ENCODE measurements at regions not wholly inside any gene's neighbourhood (a gene's known extent, or its start where the extent isn't known, plus 50 kb on each side); places are given as distances from the start of the nearest gene placed in this dataset.
"Not testable (repeated sequence)": the region's sequence is repeated elsewhere in the genome, so short reads cannot be mapped to it uniquely, and the experiment has no call there.

DNA sequence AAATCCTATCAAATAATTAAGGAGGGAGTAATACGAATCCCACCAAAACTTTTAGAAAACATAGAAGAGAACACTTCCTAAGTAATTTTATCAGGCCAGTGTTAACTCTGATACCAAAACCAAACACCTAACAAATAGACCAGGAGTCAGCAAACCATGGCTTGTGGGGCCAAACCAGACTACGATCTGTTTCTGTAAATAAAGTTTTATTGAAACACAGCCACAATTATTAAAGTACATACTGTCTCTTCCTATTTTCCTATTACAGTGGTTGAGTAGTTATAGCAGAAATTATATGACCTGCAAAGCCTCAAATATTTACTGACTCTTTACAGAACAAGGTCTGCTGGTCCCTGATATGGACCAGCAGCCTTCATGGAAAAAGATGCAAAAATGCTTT lies 73.1 kb upstream of the ELN start:
- no peak overlapping the region for H3K4me3 Mint-ChIP-seq
- no peak overlapping the region for H3K27ac Mint-ChIP-seq
- no peak for DNase-seq
- no peaks in the 10 kb centered on the region for H3K36me3 Mint-ChIP-seq (ENCODE audit: low read depth)
- TF ChIP-seq, protein P1, sequence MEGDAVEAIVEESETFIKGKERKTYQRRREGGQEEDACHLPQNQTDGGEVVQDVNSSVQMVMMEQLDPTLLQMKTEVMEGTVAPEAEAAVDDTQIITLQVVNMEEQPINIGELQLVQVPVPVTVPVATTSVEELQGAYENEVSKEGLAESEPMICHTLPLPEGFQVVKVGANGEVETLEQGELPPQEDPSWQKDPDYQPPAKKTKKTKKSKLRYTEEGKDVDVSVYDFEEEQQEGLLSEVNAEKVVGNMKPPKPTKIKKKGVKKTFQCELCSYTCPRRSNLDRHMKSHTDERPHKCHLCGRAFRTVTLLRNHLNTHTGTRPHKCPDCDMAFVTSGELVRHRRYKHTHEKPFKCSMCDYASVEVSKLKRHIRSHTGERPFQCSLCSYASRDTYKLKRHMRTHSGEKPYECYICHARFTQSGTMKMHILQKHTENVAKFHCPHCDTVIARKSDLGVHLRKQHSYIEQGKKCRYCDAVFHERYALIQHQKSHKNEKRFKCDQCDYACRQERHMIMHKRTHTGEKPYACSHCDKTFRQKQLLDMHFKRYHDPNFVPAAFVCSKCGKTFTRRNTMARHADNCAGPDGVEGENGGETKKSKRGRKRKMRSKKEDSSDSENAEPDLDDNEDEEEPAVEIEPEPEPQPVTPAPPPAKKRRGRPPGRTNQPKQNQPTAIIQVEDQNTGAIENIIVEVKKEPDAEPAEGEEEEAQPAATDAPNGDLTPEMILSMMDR (IDR thresholded peaks at IDR 0.05) = no peak
- no peaks in the 10 kb centered on the region for H3K4me1 Mint-ChIP-seq
- H3K9me3 Mint-ChIP-seq = peaks cover under 1% of the 10 kb centered on the region
- H3K27me3 Mint-ChIP-seq (ENCODE audit: low read depth, poor library complexity) = peaks cover 23% of the 10 kb centered on the region

DNA sequence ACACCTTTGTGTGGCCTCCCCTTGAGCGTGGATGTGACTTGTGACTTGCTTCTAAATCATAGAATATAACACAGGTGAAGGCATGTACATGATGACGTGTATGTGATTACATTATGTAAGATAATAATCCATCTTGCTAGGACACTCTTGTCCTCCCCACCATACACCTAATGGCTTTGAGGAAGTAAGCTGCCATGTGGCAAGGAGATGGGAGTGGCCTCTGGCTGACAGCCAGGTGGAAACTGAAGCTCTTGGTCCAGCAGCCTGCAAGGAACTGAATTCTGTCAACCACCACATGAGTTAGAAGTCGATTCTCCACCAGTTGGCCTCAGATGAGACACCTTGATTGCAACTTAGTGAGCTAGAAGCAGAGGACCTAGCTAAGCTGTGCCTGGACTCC lies 67.4 kb upstream of the ELN start:
- Mint-ChIP-seq H3K4me1 (no peaks in the 10 kb centered on the region), H3K27ac (no peak overlapping the region), H3K4me3 (no peak overlapping the region), H3K36me3 (ENCODE audit: low read depth) (peaks cover 9% of the 10 kb centered on the region), H3K9me3 (peaks cover 24% of the 10 kb centered on the region), H3K27me3 (ENCODE audit: low read depth, poor library complexity) (peaks cover 32% of the 10 kb centered on the region)
- TF ChIP-seq, protein P1 (IDR thresholded peaks at IDR 0.05) = no peak
- no peak for DNase-seq

DNA sequence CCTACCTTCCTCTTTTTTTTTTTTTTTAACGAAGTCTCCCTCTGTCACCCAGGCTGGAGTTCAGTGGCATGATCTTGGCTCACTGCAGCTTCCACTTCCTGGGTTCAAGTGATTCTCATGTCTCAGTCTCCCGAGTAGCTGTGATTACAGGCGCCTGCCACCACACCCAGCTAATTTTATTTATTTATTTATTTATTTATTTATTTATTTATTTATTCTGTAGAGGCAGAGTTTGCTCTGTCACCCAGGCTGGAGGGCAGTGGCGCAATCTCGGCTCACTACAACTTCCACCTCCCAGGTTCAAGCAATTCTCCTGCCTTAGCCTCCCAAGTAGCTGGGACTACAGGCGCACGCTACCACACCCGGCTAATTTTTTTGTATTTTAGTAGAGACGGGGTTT lies 66.0 kb upstream of the ELN start:
- H3K9me3 Mint-ChIP-seq = peaks cover 24% of the 10 kb centered on the region
- not testable (repeated sequence) for H3K36me3 Mint-ChIP-seq (ENCODE audit: low read depth); H3K4me1 Mint-ChIP-seq; DNase-seq; H3K4me3 Mint-ChIP-seq; H3K27ac Mint-ChIP-seq
- peaks cover 24% of the 10 kb centered on the region for H3K27me3 Mint-ChIP-seq (ENCODE audit: low read depth, poor library complexity)

DNA sequence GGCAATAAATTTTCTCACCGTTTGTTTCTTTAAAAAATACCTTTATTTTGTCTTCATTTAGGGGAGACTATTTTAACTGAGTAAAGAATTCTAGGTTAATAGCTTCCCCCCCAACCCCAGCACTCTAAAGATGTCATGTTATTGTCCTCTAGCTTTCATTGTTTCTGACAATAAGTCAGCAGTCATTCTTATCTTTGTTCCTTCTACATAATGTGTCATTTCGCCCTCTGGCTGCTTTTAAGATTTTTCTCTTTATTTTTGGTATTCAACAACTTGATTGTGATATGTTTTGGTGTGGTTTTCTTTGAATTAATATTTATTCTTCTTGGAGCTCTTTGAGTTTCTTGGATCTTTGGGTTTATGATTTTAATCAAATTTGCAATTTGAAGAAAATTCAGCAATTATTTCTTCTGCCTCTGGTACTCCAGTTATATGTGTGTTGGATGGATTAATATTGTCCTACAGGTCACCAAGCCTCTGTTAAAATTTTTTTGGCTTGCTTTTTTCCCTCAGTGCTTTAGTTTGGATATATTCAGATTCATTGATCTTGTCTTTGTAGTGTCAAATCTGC lies 64.6 kb upstream of the ELN start:
- no peak for DNase-seq

DNA sequence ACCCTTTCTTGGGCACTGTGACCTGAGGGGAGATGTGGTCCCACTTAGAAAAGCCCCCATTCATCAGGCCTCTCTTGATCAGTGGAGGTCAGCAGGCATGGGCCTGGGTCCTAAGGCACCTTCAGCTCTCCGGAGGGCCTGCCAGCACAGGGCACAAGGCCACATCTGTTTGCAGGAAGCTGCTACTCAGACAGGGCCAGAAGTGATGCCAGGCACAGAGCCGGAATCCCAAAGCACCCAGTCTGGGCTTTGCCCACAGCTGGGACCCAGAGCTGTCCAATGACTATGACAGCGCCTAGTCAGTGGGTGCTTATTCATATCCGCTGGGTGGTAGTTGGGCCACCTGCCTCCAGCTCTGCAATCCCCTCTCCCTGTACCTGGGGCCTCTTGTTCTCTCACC lies 63.2 kb upstream of the ELN start:
- Mint-ChIP-seq H3K4me3 (no peak overlapping the region), H3K9me3 (peaks cover 34% of the 10 kb centered on the region), H3K4me1 (no peaks in the 10 kb centered on the region), H3K36me3 (ENCODE audit: low read depth) (peaks cover 9% of the 10 kb centered on the region), H3K27ac (no peak overlapping the region), H3K27me3 (ENCODE audit: low read depth, poor library complexity) (peaks cover 28% of the 10 kb centered on the region)
- no peak for DNase-seq
- TF ChIP-seq, protein P1 (IDR thresholded peaks at IDR 0.05) = no peak

More for the DNA sequence above, 64.6 kb upstream of the ELN start:
- Mint-ChIP-seq H3K27ac (no peak overlapping the region), H3K36me3 (ENCODE audit: low read depth) (peaks cover 9% of the 10 kb centered on the region), H3K4me3 (no peak overlapping the region), H3K9me3 (peaks cover 34% of the 10 kb centered on the region), H3K4me1 (no peaks in the 10 kb centered on the region), H3K27me3 (ENCODE audit: low read depth, poor library complexity) (peaks cover 22% of the 10 kb centered on the region)
- TF ChIP-seq, protein P1 (IDR thresholded peaks at IDR 0.05) = no peak

DNA sequence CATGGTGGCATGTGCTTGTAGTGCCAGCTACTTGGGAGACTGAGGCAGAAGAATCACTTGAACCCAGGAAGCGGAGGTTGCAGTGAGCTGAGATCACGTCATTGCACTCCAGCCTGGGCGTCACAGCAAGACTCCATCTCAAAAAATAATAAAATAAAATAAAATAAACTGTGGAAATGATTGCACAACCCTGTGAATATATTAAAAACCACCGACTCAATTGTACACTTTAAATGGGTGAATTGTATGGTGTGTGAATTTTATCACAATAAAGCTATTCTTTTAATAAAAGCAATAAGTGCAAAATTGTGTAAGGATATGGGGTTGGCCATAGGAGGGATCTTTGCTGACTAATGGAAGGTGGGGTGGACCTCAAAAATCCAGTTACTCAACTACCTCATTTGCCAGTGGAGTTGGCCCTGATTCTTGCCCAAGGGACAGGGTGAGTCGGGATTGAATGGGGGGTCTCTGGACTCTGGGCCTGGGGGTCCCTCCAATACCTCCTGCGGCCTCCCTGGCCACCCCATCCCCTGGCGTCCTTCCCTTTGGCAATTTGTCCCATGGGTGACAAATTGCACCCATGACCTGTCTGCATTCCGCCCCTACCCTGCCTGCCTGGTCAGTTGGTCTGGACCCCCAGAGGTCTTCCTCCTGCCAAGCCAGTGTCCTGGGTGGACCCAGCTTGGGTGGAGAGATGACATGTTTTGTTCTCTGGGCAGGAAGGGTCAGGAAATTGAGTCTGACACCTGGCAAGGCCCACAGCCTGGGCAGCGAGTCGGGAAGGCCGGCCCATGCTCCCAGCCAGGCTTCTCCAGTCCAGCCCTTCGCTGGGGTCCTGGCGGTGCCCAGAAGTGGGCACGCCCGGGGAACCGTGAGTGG lies 61.7 kb upstream of the ELN start:
- DNase-seq = no peak
- TF ChIP-seq, protein P1 (IDR thresholded peaks at IDR 0.05) = no peak
- H3K4me1 Mint-ChIP-seq = peaks cover 2% of the 10 kb centered on the region
- H3K9me3 Mint-ChIP-seq = peaks cover 34% of the 10 kb centered on the region
- H3K27me3 Mint-ChIP-seq (ENCODE audit: low read depth, poor library complexity) = peaks cover 29% of the 10 kb centered on the region
- no peak overlapping the region for H3K4me3 Mint-ChIP-seq
- H3K27ac Mint-ChIP-seq = no peak overlapping the region
- peaks cover 9% of the 10 kb centered on the region for H3K36me3 Mint-ChIP-seq (ENCODE audit: low read depth)
